ENCODE measurements at regions not wholly inside any gene's neighbourhood (a gene's known extent, or its start where the extent isn't known, plus 50 kb on each side); places are given as distances from the start of the nearest gene placed in this dataset.
A peak's percentile ranks its signal among the peaks of the same experiment; 100 is the strongest.

DNA sequence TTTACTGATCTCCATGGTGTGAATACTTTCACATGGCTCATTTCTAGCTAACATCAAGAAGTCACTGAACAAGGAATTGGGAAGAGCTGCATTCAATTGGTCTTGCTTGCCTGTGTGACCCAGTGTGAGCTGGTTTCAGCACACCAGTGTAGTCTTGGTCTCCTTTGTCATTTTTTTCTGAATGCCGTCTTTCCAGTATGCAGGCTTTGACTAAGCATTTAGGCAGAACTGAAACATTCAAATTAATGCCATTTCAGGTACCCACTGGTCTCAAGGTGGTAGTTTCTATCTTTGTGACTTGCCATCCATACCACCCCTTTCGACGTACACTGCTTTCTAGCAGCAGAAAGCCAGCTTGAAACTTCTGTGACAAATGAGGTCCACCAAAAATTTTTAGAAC, 550.5 kb upstream of the BOD1L1 start:
- H3K27me3 ChIP-seq (ENCODE audit: control insufficient read depth in 4 of 4, insufficient read depth in 4 of 4, low read length in 3 of 4): no peaks in the 10 kb centered on the region
- no peak overlapping the region for H3K27ac ChIP-seq (ENCODE audit: low read depth in 1 of 2, low read length in 2 of 2)
- DNase-seq (ENCODE audit: low spot score): no peak
- TF ChIP-seq, protein P1, sequence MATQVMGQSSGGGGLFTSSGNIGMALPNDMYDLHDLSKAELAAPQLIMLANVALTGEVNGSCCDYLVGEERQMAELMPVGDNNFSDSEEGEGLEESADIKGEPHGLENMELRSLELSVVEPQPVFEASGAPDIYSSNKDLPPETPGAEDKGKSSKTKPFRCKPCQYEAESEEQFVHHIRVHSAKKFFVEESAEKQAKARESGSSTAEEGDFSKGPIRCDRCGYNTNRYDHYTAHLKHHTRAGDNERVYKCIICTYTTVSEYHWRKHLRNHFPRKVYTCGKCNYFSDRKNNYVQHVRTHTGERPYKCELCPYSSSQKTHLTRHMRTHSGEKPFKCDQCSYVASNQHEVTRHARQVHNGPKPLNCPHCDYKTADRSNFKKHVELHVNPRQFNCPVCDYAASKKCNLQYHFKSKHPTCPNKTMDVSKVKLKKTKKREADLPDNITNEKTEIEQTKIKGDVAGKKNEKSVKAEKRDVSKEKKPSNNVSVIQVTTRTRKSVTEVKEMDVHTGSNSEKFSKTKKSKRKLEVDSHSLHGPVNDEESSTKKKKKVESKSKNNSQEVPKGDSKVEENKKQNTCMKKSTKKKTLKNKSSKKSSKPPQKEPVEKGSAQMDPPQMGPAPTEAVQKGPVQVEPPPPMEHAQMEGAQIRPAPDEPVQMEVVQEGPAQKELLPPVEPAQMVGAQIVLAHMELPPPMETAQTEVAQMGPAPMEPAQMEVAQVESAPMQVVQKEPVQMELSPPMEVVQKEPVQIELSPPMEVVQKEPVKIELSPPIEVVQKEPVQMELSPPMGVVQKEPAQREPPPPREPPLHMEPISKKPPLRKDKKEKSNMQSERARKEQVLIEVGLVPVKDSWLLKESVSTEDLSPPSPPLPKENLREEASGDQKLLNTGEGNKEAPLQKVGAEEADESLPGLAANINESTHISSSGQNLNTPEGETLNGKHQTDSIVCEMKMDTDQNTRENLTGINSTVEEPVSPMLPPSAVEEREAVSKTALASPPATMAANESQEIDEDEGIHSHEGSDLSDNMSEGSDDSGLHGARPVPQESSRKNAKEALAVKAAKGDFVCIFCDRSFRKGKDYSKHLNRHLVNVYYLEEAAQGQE (IDR thresholded peaks at IDR 0.05): no peak
- TF ChIP-seq JUND (IDR thresholded peaks at IDR 0.05) (no peak), FOXA2 (IDR thresholded peaks at IDR 0.05) (no peak), EGR1 (IDR thresholded peaks at IDR 0.05; ENCODE audit: low read depth in 2 of 2) (no peak), YY1 (IDR thresholded peaks at IDR 0.05) (no peak), GABPA (IDR thresholded peaks at IDR 0.05 in 1 of 2, conservative IDR thresholded peaks at IDR 0.05 in 1 of 2) (no peak)
- 87% methylated on average over 3 of the region's 3 CpGs for WGBS
- no peaks in the 10 kb centered on the region for H3K9me3 ChIP-seq (ENCODE audit: control insufficient read depth in 4 of 4, low read length in 3 of 4)
- H3K36me3 ChIP-seq (ENCODE audit: control insufficient read depth in 4 of 4, insufficient read depth in 3 of 4, low read depth in 1 of 4, low read length in 3 of 4): no peaks in the 10 kb centered on the region
- H3K4me3 ChIP-seq (ENCODE audit: low read depth in 1 of 3, low read length in 3 of 3): no peak overlapping the region
- H3K9ac ChIP-seq (ENCODE audit: low read depth in 1 of 2, low read length in 2 of 2): no peak overlapping the region
- H3K4me1 ChIP-seq (ENCODE audit: control insufficient read depth in 4 of 4, insufficient read depth in 4 of 4, low read length in 3 of 4): peaks cover 0 to 16% (median 3%) of the 10 kb centered on the region in 4 donors

DNA sequence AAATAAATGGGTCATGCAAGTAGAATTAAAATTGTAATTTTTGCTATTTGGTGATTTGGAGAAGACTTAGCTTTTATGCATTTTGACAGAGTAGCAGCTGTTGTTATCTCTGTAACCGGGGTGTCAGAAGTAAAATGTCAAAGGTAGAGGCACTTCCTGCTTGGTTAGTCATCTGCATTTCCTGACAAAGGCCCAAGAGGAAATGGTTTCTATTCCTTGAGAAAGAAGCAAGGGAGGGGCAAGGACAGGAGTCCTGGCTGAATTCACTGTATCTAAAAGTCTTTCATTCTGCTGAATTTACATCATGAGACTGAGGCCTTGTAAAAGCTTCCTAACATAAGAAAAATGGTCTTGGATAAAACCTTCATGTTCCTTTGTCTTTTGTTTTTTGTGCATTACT, 550.9 kb upstream of the BOD1L1 start:
- Histone ChIP-seq H3K36me3 (ENCODE audit: control insufficient read depth in 4 of 4, insufficient read depth in 3 of 4, low read depth in 1 of 4, low read length in 3 of 4) (no peaks in the 10 kb centered on the region), H3K4me3 (ENCODE audit: low read depth in 1 of 3, low read length in 3 of 3) (no peak overlapping the region), H3K9me3 (ENCODE audit: control insufficient read depth in 4 of 4, low read length in 3 of 4) (no peaks in the 10 kb centered on the region), H3K4me1 (ENCODE audit: control insufficient read depth in 4 of 4, insufficient read depth in 4 of 4, low read length in 3 of 4) (peaks cover 0 to 16% (median 3%) of the 10 kb centered on the region in 4 donors), H3K9ac (ENCODE audit: low read depth in 1 of 2, low read length in 2 of 2) (no peak overlapping the region), H3K27me3 (ENCODE audit: control insufficient read depth in 4 of 4, insufficient read depth in 4 of 4, low read length in 3 of 4) (no peaks in the 10 kb centered on the region), H3K27ac (ENCODE audit: low read depth in 1 of 2, low read length in 2 of 2) (no peak overlapping the region)
- TF ChIP-seq GABPA (IDR thresholded peaks at IDR 0.05 in 1 of 2, conservative IDR thresholded peaks at IDR 0.05 in 1 of 2) (no peak), HNF4G (IDR thresholded peaks at IDR 0.05) (no peak)
- TF ChIP-seq, protein P1 (IDR thresholded peaks at IDR 0.05): no peak
- TF ChIP-seq, protein P2, sequence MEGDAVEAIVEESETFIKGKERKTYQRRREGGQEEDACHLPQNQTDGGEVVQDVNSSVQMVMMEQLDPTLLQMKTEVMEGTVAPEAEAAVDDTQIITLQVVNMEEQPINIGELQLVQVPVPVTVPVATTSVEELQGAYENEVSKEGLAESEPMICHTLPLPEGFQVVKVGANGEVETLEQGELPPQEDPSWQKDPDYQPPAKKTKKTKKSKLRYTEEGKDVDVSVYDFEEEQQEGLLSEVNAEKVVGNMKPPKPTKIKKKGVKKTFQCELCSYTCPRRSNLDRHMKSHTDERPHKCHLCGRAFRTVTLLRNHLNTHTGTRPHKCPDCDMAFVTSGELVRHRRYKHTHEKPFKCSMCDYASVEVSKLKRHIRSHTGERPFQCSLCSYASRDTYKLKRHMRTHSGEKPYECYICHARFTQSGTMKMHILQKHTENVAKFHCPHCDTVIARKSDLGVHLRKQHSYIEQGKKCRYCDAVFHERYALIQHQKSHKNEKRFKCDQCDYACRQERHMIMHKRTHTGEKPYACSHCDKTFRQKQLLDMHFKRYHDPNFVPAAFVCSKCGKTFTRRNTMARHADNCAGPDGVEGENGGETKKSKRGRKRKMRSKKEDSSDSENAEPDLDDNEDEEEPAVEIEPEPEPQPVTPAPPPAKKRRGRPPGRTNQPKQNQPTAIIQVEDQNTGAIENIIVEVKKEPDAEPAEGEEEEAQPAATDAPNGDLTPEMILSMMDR (IDR thresholded peaks at IDR 0.05; ENCODE audit: low read depth, low read length, missing input control): no peak
- TF ChIP-seq, protein P3, sequence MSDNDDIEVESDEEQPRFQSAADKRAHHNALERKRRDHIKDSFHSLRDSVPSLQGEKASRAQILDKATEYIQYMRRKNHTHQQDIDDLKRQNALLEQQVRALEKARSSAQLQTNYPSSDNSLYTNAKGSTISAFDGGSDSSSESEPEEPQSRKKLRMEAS (IDR thresholded peaks at IDR 0.05): peak; percentile 34
- WGBS: 60% methylated on average over 1 of the region's 1 CpG
- no peak for DNase-seq (ENCODE audit: low spot score)

Measured in liver (tissue), 8 donors.